Small intestine (tissue), 7 donors: ENCODE measurements at regions not wholly inside any gene's neighbourhood (a gene's known extent, or its start where the extent isn't known, plus 50 kb on each side); places are given as distances from the start of the nearest gene placed in this dataset.

ENCODE experiments used
- DNase-seq, 2 donors: peaks; one replicate each; pipeline versions ENCODE4 v3.0.0 to v3.0.0-alpha.2; 2013
- FAIRE-seq: peaks from 2 replicates; lab custom pipeline; 2012; peaks lifted over from hg19 to GRCh38; lab: Jason Lieb, UNC
- H3K27ac ChIP-seq, 3 donors: one replicate each; pipeline ENCODE4 v1.5.1; 2013; ENCODE audit warnings: low read length in 2 of 3, mild to moderate bottlenecking in 2 of 3, control low read depth in 1 of 3, inconsistent platforms in 1 of 3, low read depth in 1 of 3, moderate library complexity in 1 of 3
- H3K27me3 ChIP-seq, 3 donors: one replicate each; pipeline ENCODE4 v1.6.1; 2013; ENCODE audit warnings: low read length in 3 of 3, inconsistent platforms in 1 of 3; ENCODE audit not compliant: control insufficient read depth in 3 of 3, insufficient read depth in 3 of 3
- H3K36me3 ChIP-seq, 3 donors: one replicate each; pipeline ENCODE4 v1.6.1; 2013; ENCODE audit warnings: low read length in 3 of 3, inconsistent platforms in 1 of 3, low read depth in 1 of 3, mild to moderate bottlenecking in 1 of 3, moderate library complexity in 1 of 3; ENCODE audit not compliant: control insufficient read depth in 3 of 3, insufficient read depth in 2 of 3
- H3K4me1 ChIP-seq, 3 donors: one replicate each; pipeline ENCODE4 v1.6.1; 2013; ENCODE audit warnings: low read length in 2 of 3, inconsistent platforms in 1 of 3, low read depth in 1 of 3, mild to moderate bottlenecking in 1 of 3, moderate library complexity in 1 of 3; ENCODE audit not compliant: control insufficient read depth in 3 of 3, insufficient read depth in 2 of 3
- H3K4me3 ChIP-seq, 3 donors: one replicate each; pipeline ENCODE4 v1.5.1; 2013; ENCODE audit warnings: low read length in 3 of 3, control low read depth in 1 of 3, inconsistent platforms in 1 of 3, low read depth in 1 of 3, mild to moderate bottlenecking in 1 of 3, moderate library complexity in 1 of 3
- H3K9me3 ChIP-seq, 2 donors: one replicate each; pipeline ENCODE4 v1.6.1; 2013; ENCODE audit warnings: low read depth in 1 of 2, low read length in 1 of 2; ENCODE audit not compliant: control insufficient read depth in 2 of 2, insufficient read depth in 1 of 2
- WGBS, 3 donors: extraction: QIAGEN DNeasy Blood & Tissue Kit; methylation state at CpG; one replicate each; pipeline ENCODE4 v1.1.7; 2013; 5-methylcytosine and 5-hydroxymethylcytosine counted together
- donor health status: healthy with polysubstance abuse.
- donor health status: control.
- donor health status: control.
- donor health status: Bipolar disorder and iron deficiency.
- donor health status: healthy.

DNA sequence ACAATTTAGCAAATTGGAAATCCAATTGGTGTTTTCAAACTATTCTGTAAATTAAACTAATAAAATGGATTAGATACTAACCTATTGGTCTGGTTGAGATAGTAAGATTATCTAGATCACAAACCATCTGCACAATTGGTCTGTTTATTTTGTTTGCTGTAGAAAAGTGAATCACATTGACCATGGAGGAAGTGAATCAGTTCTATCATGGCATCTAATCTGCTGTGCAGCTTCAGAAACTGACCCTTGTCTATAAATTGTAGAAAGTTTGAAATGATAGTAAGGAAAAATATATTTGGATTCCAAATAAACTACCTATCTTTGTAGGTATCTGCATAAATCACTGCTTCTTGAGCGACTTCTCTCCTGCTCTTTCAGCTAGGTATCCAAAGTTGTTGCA lies 1865.4 kb downstream of the MAT2B start:
- no peak for DNase-seq
- 82 to 94% (median 84%) methylated on average over 1 of the region's 1 CpG for WGBS, 3 donors
- Histone ChIP-seq H3K4me1 (no peaks in the 10 kb centered on the region), H3K4me3 (no peak overlapping the region), H3K9me3 (no peaks in the 10 kb centered on the region), H3K27me3 (no peaks in the 10 kb centered on the region), H3K27ac (no peak overlapping the region), H3K36me3 (no peaks in the 10 kb centered on the region)
- no peak for FAIRE-seq

- H3K27ac ChIP-seq = no peak overlapping the region
- no peaks in the 10 kb centered on the region for H3K4me1 ChIP-seq
- FAIRE-seq (no peak), DNase-seq (no peak)
- no peaks in the 10 kb centered on the region for H3K9me3 ChIP-seq
- no peaks in the 10 kb centered on the region for H3K36me3 ChIP-seq
- H3K4me3 ChIP-seq = no peak overlapping the region
- WGBS, 3 donors = 72 to 80% (median 76%) methylated on average over 2 of the region's 2 CpGs
- H3K27me3 ChIP-seq = no peaks in the 10 kb centered on the region
Observed at GRCh38 chr5:165375201-165375600, 1869.8 kb downstream of the MAT2B start.

GRCh38 chr5:165393839-165394238 lies 1888.4 kb downstream of the MAT2B start:
- Histone ChIP-seq H3K27ac (no peak overlapping the region), H3K4me3 (no peak overlapping the region), H3K4me1 (no peaks in the 10 kb centered on the region), H3K36me3 (no peaks in the 10 kb centered on the region), H3K27me3 (no peaks in the 10 kb centered on the region), H3K9me3 (peaks cover 0 to 2% of the 10 kb centered on the region in 2 donors)
- 30 to 44% (median 38%) methylated on average over 2 of the region's 2 CpGs for WGBS, 3 donors
- FAIRE-seq (no peak), DNase-seq (no peak)

DNA sequence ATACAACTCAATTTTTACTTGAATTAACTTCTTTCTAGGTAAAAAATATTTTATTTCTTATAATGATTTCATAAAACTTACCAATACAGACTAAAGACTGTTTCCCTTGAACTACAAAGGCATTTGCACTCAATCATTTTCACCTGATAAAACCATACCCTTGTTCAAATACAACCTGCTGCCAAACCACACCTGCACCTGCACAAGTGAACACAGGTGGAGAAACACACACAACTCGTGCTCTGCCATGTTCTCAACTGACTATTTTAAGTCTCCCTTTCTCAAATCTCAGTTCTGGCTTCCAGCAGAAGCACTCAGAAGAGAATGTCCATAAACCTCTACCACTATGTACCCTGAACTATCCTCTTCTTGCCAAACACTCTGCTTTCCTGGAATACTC lies 1892.1 kb downstream of the MAT2B start:
- no peak overlapping the region for H3K27ac ChIP-seq
- WGBS, 3 donors = 3 to 30% (median 5%) methylated on average over 1 of the region's 1 CpG
- FAIRE-seq (no peak), DNase-seq (no peak)
- no peaks in the 10 kb centered on the region for H3K36me3 ChIP-seq
- no peaks in the 10 kb centered on the region for H3K9me3 ChIP-seq
- H3K4me3 ChIP-seq = no peak overlapping the region
- no peaks in the 10 kb centered on the region for H3K4me1 ChIP-seq
- H3K27me3 ChIP-seq = no peaks in the 10 kb centered on the region

DNA sequence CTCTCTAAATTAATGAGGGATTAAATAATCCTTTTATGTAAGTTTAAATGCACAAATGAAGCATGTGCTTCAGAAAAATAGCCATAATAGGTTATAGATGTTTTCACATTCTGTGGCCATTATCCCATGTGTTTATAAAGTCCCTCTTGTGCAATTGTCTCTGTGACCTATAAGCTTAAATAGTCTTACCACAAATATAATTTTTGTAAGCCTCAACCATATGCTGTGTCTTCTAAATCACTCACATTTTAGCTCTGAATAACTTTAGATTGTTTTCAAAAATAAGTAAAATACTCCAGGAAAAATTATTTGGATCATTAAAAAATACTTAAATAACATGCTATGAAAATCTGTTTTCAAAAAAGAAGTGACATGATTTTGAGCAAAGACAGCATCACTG lies 1894.7 kb downstream of the MAT2B start:
- no peak overlapping the region for H3K4me3 ChIP-seq
- no peaks in the 10 kb centered on the region for H3K27me3 ChIP-seq
- H3K27ac ChIP-seq = no peak overlapping the region
- DNase-seq (no peak), FAIRE-seq (no peak)
- H3K36me3 ChIP-seq = no peaks in the 10 kb centered on the region
- H3K9me3 ChIP-seq = no peaks in the 10 kb centered on the region
- no peaks in the 10 kb centered on the region for H3K4me1 ChIP-seq

DNA sequence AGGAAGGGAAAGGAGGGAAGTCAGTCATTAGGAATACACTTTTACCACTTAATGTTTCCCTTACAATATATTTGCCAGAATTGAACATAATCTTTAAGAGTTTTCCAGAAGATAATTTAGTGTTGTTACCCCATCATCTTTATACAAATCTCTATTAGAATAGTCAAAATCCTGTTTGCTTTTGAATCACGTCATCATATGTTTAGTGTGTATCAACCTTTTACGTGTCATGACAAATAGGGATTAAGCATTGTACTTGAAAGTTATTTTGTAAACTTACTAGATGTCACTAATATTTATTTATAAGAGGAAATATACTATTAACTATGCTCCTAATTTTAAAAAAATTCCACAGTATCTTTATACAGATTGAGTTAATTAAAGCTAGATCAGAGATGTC lies 1899.5 kb downstream of the MAT2B start:
- no peak overlapping the region for H3K4me3 ChIP-seq
- DNase-seq (no peak), FAIRE-seq (no peak)
- no peaks in the 10 kb centered on the region for H3K4me1 ChIP-seq
- H3K36me3 ChIP-seq = no peaks in the 10 kb centered on the region
- H3K27me3 ChIP-seq = no peaks in the 10 kb centered on the region
- 64 to 83% (median 82%) methylated on average over 2 of the region's 2 CpGs for WGBS, 3 donors
- no peaks in the 10 kb centered on the region for H3K9me3 ChIP-seq
- H3K27ac ChIP-seq = no peak overlapping the region

DNA sequence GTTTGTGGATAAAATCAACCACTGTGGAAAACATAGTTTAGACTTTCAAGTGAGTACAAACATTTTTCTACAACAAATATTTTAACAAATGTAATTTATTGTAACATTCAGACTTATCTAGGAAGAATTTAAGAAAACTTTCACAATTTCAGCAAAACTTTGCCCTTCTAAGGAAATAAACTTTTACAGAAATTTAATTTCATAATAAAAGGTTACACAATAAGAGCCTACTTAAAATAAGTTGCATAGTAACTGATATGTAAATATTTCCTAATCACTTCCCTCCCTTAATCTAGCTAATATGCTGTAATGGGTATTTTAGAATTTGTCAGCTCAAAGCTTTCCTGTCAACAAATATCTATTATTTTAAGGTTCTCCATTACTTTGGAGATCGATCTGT lies 1899.9 kb downstream of the MAT2B start:
- H3K4me3 ChIP-seq = no peak overlapping the region
- FAIRE-seq (no peak), DNase-seq (no peak)
- H3K27ac ChIP-seq = no peak overlapping the region
- H3K36me3 ChIP-seq = no peaks in the 10 kb centered on the region
- no peaks in the 10 kb centered on the region for H3K9me3 ChIP-seq
- WGBS, 3 donors = 58 to 80% (median 59%) methylated on average over 1 of the region's 1 CpG
- H3K4me1 ChIP-seq = no peaks in the 10 kb centered on the region
- H3K27me3 ChIP-seq = no peaks in the 10 kb centered on the region

DNA sequence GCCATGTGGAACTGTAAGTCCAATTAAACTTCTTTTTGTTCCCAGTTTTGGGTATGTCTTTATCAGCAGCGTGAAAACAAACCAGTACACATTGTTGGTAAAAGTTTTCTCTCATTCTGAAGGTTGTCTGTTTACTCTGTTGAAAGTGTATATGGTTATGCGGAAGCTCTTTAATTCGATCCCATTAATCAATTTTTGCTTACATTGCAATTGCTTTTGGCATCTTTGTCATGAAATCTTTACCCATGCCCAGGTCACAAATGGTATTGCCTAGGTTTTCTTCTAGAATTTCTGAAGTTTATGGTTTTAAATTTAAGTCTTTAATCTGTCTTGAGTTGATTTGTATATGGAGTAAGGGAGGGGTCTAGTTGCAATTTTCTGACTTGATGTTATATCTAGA lies 1901.9 kb downstream of the MAT2B start:
- FAIRE-seq (no peak), DNase-seq (no peak)
- 80 to 92% (median 84%) methylated on average over 3 of the region's 3 CpGs for WGBS, 3 donors
- H3K4me3 ChIP-seq = no peak overlapping the region
- no peaks in the 10 kb centered on the region for H3K4me1 ChIP-seq
- no peaks in the 10 kb centered on the region for H3K9me3 ChIP-seq
- no peak overlapping the region for H3K27ac ChIP-seq
- no peaks in the 10 kb centered on the region for H3K36me3 ChIP-seq
- no peaks in the 10 kb centered on the region for H3K27me3 ChIP-seq

- no peak for DNase-seq
Observed at GRCh38 chr5:165410476-165410875, 1905.1 kb downstream of the MAT2B start.

More at GRCh38 chr5:165410476-165410875, 1905.1 kb downstream of the MAT2B start:
- no peaks in the 10 kb centered on the region for H3K9me3 ChIP-seq
- H3K4me3 ChIP-seq = no peak overlapping the region
- H3K4me1 ChIP-seq = no peaks in the 10 kb centered on the region
- H3K27me3 ChIP-seq = no peaks in the 10 kb centered on the region
- H3K27ac ChIP-seq = no peak overlapping the region
- FAIRE-seq = no peak
- WGBS, 3 donors = 89 to 95% (median 92%) methylated on average over 1 of the region's 1 CpG
- H3K36me3 ChIP-seq = no peaks in the 10 kb centered on the region
